ENCODE measurements at regions not wholly inside any gene's neighbourhood (a gene's known extent, or its start where the extent isn't known, plus 50 kb on each side); places are given as distances from the start of the nearest gene placed in this dataset.

DNA sequence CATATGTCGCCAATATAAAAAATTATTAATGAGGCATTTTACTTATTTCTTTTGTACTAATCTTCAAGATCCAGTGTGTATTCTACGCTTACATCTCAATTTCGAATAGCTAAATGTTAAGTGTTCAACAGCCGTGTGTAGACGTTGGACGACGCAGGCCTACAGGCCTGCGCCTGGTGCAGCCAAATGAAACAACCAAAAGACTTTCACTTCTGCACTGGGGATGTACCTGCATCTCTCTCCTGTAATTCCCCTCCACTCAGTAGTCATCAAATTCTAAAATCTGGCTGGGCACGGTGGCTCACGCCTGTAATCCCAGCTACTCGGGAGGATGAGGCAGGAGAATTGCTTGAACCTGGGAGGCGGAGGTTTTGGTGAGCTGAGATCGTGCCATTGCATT, 76.8 kb upstream of the HNRNPU start (continued):
- TF ChIP-seq EGR1 (IDR thresholded peaks at IDR 0.05; ENCODE audit: borderline replicate concordance in 1 of 2, low read depth in 2 of 2, low read length in 2 of 2) (no peak), IKZF1 (conservative IDR thresholded peaks at IDR 0.05) (peak; percentile 27), E2F4 (IDR thresholded peaks at IDR 0.05; ENCODE audit: low read depth, low read length) (no peak), ZBTB11 (CRISPR knock-in tag; IDR thresholded peaks at IDR 0.05) (no peak), CHD2 (IDR thresholded peaks at IDR 0.05; ENCODE audit: borderline replicate concordance, low read depth, low read length) (no peak), ZNF622 (IDR thresholded peaks at IDR 0.05) (no peak), HDAC2 (IDR thresholded peaks at IDR 0.05) (no peak), SMAD1 (IDR thresholded peaks at IDR 0.05; ENCODE audit: low read depth, partially characterized antibody) (no peak), POLR2A (IDR thresholded peaks at IDR 0.05; ENCODE audit: low read depth, low read length) (no peak), RELA (IDR thresholded peaks at IDR 0.05; ENCODE audit: borderline replicate concordance, partially characterized antibody) (peak; percentile 32), NR2C1 (IDR thresholded peaks at IDR 0.05) (no peak), BACH1 (IDR thresholded peaks at IDR 0.05; ENCODE audit: borderline replicate concordance) (peak; percentile 39; the same call in 1 of the 2 replicates), RAD21 (IDR thresholded peaks at IDR 0.05; ENCODE audit: insufficient read depth, low read depth, low read length) (no peak), HCFC1 (IDR thresholded peaks at IDR 0.05; ENCODE audit: low read length) (no peak), MYB (IDR thresholded peaks at IDR 0.05; ENCODE audit: borderline replicate concordance, low read depth, low read length) (no peak), MAX (IDR thresholded peaks at IDR 0.05; ENCODE audit: low read depth, low read length) (no peak), CBX3 (IDR thresholded peaks at IDR 0.05; ENCODE audit: borderline replicate concordance, low read depth) (no peak), PAX8 (IDR thresholded peaks at IDR 0.05) (no peak), TCF12 (IDR thresholded peaks at IDR 0.05; ENCODE audit: low read depth, low read length) (0 out of 2 replicates have a peak, but pooled peaks have one; percentile 23), RAD51 (IDR thresholded peaks at IDR 0.05) (no peak), RFX5 (IDR thresholded peaks at IDR 0.05; ENCODE audit: low read depth, low read length) (no peak)
- TF ChIP-seq, protein P1, sequence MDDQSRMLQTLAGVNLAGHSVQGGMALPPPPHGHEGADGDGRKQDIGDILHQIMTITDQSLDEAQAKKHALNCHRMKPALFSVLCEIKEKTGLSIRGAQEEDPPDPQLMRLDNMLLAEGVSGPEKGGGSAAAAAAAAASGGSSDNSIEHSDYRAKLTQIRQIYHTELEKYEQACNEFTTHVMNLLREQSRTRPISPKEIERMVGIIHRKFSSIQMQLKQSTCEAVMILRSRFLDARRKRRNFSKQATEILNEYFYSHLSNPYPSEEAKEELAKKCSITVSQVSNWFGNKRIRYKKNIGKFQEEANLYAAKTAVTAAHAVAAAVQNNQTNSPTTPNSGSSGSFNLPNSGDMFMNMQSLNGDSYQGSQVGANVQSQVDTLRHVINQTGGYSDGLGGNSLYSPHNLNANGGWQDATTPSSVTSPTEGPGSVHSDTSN (IDR thresholded peaks at IDR 0.05; ENCODE audit: insufficient replicate concordance, low read depth, low read length): no peak
- TF ChIP-seq, protein P2, sequence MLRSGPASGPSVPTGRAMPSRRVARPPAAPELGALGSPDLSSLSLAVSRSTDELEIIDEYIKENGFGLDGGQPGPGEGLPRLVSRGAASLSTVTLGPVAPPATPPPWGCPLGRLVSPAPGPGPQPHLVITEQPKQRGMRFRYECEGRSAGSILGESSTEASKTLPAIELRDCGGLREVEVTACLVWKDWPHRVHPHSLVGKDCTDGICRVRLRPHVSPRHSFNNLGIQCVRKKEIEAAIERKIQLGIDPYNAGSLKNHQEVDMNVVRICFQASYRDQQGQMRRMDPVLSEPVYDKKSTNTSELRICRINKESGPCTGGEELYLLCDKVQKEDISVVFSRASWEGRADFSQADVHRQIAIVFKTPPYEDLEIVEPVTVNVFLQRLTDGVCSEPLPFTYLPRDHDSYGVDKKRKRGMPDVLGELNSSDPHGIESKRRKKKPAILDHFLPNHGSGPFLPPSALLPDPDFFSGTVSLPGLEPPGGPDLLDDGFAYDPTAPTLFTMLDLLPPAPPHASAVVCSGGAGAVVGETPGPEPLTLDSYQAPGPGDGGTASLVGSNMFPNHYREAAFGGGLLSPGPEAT (IDR thresholded peaks at IDR 0.05; ENCODE audit: low read depth): peak; percentile 76
